H1 (cell line): ENCODE measurements at regions not wholly inside any gene's neighbourhood (a gene's known extent, or its start where the extent isn't known, plus 50 kb on each side); places are given as distances from the start of the nearest gene placed in this dataset.

ENCODE experiments used
- ATF3 ChIP-seq: IDR thresholded peaks from 2 replicates; pipeline ENCODE4 v1.6.1; 2011; ENCODE audit warnings: low read depth, mild to moderate bottlenecking, low read length; ENCODE audit not compliant: insufficient read depth
- BCL11A ChIP-seq, 2 experiments: IDR thresholded peaks; one replicate each; pipeline ENCODE4 v1.6.1; 2011; ENCODE audit warnings: low read depth in 2 of 2, low read length in 2 of 2, mild to moderate bottlenecking in 2 of 2
- CTCF ChIP-seq, 3 experiments: IDR thresholded peaks; 1 replicate in 2 of 3; 2 replicates in 1 of 3; pipeline versions ENCODE4 v1.5.1 to v1.6.1; 2011; ENCODE audit warnings: low read length in 3 of 3, mild to moderate bottlenecking in 3 of 3, inconsistent platforms in 2 of 3, low read depth in 1 of 3, moderate library complexity in 1 of 3; ENCODE audit not compliant: insufficient read depth in 1 of 3; ENCODE audit errors: control extremely low read depth in 1 of 3
- EGR1 ChIP-seq: IDR thresholded peaks from 2 replicates; pipeline ENCODE4 v1.6.1; 2011; ENCODE audit warnings: low read depth, low read length, borderline replicate concordance
- NANOG ChIP-seq: IDR thresholded peaks from 2 replicates; pipeline ENCODE4 v1.6.1; 2011; ENCODE audit warnings: low read length, low read depth, mild to moderate bottlenecking, inconsistent platforms; ENCODE audit not compliant: insufficient read depth, poor library complexity, severe bottlenecking
- POLR2A ChIP-seq, 2 experiments: IDR thresholded peaks; 1 replicate in 1 of 2; 2 replicates in 1 of 2; pipeline ENCODE4 v1.6.1; 2011; ENCODE audit warnings: low read depth in 2 of 2, low read length in 2 of 2, mild to moderate bottlenecking in 2 of 2; ENCODE audit errors: control extremely low read depth in 1 of 2
- TAF1 ChIP-seq: IDR thresholded peaks from 2 replicates; pipeline ENCODE4 v1.6.1; 2011; ENCODE audit warnings: mild to moderate bottlenecking, low read depth, low read length
- YY1 ChIP-seq: IDR thresholded peaks from 2 replicates; pipeline ENCODE4 v1.6.1; 2011; ENCODE audit warnings: low read depth, mild to moderate bottlenecking, low read length

GRCh38 chr3:152667267-152667666 is 167.7 kb upstream of the P2RY1 start:
- TF ChIP-seq CTCF (IDR thresholded peaks at IDR 0.05; ENCODE audit: control extremely low read depth in 1 of 3, insufficient read depth in 1 of 3, low read depth in 1 of 3, low read length in 3 of 3) = no peak
- no peak for TF ChIP-seq BCL11A (IDR thresholded peaks at IDR 0.05; ENCODE audit: low read depth in 2 of 2, low read length in 2 of 2)
- no peak for TF ChIP-seq YY1
- no peak for TF ChIP-seq NANOG
- no peak for TF ChIP-seq EGR1
- no peak for TF ChIP-seq TAF1
- TF ChIP-seq POLR2A (IDR thresholded peaks at IDR 0.05; ENCODE audit: control extremely low read depth in 1 of 2, low read depth in 2 of 2, low read length in 2 of 2) = no peak
- no peak for TF ChIP-seq ATF3
